Fibroblast of skin of left biceps (primary cell): ENCODE measurements at regions not wholly inside any gene's neighbourhood (a gene's known extent, or its start where the extent isn't known, plus 50 kb on each side); places are given as distances from the start of the nearest gene placed in this dataset.
"Not testable (repeated sequence)": the region's sequence is repeated elsewhere in the genome, so short reads cannot be mapped to it uniquely, and the experiment has no call there.

Experiments used
- DNase-seq, 2 experiments: peaks; one replicate each; pipeline ENCODE4 v3.0.0-alpha.2; 2013; ENCODE audit warnings: low read depth in 2 of 2

DNA sequence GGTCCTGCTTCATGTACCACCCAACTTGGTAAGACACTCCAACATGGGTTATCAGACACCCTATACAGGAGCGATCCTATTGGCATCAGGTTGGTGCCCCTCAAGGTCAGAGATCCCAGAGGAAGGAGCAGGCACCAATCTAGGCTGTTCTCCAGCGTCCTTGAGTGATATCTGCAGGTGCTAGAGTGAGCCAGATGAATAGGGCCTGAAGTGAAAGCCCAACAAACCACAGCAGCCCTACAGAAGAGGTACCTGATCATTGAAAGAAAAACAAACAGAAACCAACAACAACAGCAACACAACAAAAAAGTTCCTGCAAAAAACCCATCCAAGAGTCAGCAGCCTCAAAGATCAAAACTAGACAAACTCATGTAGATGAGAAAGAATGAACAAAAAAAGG lies 584.8 kb downstream of the HINT1 start:
- no peak for DNase-seq

- DNase-seq, result no peak
These were observed 586.7 kb downstream of the HINT1 start for GRCh38 chr5:130578354-130578753.

DNA sequence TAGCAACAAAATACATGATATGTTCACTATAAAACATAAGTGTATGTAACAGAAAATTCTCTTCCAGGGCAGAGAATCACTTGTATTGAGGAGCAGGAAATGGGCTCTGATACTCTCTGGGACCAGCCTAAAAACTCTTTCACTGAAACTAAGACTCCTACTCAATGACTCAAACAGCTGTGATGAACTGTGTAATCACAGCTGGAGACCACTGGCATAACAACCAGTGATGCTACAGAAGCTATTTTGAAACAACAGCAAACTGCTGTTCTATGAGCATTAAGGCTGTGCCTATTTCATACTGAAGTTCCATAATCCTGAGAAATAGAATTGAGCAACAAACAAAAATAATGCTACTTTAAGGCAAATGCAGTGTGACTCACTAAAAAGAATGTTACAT lies 594.0 kb downstream of the HINT1 start:
- DNase-seq, result no peak

DNA sequence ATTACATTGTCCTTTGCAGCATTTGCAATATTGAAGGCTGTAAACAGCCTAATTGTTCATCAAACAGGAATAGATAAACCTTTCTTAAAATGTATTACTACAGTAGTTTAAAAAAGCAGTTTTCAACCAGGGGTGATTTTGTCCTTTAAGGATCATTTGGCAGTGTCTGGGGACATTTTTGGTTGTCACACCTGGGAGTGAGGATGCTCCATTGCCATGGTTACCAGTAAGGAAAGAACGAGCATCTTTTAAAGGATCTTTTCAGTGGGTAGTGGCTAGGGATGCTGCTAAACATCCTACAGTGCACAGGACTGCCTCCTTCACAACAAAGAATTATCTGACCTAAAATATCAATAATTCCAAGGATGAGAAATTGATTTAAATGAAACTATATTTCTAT lies 596.3 kb downstream of the HINT1 start:
- DNase-seq, result no peak

DNA sequence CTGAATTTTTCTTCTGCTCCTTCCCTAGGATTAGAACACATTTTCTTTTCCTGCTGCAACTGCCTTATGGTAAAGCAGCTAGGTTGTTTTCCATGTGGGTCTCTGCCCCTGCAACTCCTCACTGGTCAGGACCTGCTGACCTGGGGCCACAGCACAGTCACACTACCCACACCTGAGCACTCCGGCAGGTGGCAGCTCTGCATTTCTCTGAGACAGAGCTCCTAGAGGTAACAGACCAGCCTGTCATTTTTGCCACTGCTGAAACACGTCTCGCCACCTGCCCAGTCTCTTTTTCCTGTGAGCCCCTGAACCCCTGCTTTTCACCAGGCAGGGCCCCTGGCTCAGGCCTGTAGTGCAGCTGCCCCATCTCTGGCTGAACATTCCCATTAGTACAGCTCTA lies 609.6 kb downstream of the HINT1 start:
- no peak for DNase-seq

- no peak for DNase-seq
These were observed 614.5 kb downstream of the HINT1 start for GRCh38 chr5:130550562-130550928.

GRCh38 chr5:130549884-130550561 lies 615.0 kb downstream of the HINT1 start:
- peak in 1 of 2 experiments; percentile 29 for DNase-seq

DNA sequence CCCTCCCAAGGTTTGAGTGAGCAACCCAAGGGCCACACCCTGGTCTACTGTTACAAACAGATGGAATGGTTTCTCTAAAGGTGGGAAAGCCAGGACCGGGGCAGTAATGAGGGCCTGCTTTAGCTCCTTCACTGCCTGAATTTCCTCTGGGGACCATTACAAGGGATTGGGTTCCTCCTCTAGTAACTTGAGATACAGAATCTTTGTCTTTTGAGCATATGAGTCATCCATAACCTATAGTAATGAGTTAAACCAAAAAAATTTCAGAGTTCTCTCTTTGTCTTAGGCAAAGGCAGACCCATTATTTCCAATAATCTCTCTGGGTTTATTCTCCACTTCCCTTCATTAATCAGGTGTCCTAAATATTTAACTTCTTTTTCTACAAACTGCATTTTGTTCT lies 618.8 kb downstream of the HINT1 start:
- no peak for DNase-seq

DNA sequence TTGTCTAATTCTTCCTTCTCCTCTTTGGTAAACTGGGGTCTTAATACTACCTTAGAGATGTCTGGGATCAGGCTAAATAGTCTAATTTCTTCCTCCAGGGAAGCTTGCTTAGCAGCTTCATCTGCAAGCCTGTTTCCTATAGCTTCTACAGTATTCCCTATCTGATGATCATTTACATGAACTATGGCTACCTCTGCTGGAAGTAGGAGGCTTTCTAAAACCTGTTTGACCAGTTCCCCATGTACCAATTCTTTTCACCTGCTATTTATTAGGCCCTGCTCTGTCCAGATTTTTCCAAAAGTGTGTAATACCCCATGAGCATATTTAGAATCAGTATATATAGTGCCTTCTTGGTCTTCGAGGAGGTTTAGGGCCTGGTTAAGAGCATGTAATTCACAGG lies 619.8 kb downstream of the HINT1 start:
- DNase-seq, result no peak

- peak; percentile 55 to 57 for DNase-seq
These were observed 623.3 kb downstream of the HINT1 start for GRCh38 chr5:130541617-130542221.

DNA sequence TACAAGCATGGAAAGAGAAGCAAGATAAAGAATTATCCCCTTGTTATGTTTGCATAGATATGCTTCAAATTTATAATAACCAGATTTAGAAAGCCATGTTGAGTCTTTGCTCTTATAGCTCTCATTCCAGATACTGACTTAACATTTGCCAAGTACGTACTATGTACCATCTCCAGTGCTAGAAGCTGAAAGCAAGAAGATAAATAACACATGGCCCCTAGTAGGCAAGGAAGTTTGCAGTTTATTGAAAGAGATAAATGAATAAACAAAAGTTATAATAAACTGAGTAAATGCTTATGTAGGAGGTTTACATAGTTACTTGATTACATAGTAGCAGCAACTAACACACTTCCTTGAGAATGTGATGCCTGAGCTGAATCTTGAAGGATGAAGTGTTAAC lies 628.4 kb downstream of the HINT1 start:
- DNase-seq, result no peak

GRCh38 chr5:130532786-130533185 lies 628.5 kb downstream of the CHSY3 start:
- DNase-seq, result no peak

GRCh38 chr5:130529511-130530485 lies 625.5 kb downstream of the CHSY3 start:
- DNase-seq, result no peak

GRCh38 chr5:130529111-130529510 lies 624.8 kb downstream of the CHSY3 start:
- no peak for DNase-seq

GRCh38 chr5:130528474-130528873 lies 624.2 kb downstream of the CHSY3 start:
- DNase-seq, result no peak

DNA sequence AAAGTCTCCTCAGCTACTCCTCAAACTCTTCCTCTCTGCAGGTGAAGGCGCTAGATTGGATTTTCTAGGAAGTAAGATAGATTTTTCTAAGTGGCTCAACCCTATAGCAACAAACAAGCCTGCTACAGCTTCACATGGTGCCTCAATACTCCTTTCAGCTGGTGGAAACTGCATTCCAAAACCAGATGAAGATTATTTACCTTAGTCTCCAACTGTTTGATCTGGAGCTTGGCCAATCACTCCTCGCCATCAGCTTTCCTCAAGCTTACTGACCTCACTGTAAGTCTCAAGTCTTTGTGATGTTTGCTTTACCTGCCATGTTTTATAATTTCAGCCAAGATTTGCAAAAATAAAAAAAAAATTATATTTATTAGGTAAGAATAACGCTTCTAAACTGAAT lies 622.4 kb downstream of the CHSY3 start:
- no peak for DNase-seq

DNA sequence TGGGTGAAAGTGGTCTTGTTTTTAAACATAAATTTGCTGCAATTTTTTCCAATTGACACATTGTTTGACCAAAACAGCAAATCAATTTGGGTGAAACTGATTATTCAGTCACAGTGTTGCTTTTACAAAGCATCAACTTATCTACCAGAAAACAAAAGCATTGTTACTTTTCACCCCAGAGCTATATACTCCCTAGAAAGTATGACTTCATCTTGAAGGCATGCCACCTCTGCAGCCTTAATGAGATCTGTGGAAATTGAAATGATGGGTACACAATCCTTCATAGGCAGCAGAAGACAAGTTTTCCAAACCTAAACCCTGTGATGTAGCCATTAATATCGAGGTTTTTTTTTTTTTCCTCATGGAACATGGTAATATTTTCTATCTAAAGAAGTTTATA lies 615.9 kb downstream of the CHSY3 start:
- DNase-seq, result no peak

DNA sequence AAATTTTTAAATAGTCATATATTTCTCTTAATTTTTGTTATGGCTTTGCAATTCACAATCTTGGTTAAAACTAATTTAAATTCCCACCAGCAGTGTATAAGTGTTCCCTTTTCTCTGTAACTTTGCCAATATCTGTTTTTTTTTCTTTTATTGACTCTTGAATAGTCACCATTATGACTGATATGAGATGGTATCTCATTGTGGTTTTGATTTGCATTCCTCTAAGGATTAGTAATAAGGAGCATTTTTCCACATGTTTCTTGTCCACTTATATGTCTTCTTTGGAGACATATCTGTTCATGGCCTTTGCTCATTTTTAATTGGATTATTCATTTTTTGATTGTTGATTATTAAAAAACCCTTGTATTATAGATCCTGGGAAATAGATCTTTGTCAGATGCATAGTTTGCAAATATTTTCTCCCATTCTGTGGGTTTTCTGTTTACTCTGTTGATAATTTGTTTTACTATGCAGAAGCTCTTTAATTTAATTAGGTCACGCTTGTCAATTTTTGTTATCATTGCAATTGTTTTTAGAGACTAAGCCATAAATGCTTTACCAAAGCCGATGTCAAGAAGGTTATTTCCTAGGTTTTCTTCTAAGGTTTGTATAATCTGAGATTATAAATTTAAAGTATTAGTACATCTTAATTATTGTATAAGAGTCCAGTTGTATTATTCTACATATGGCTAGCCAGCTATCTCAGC lies 610.9 kb downstream of the CHSY3 start:
- DNase-seq, result peak; percentile 72 to 81

DNA sequence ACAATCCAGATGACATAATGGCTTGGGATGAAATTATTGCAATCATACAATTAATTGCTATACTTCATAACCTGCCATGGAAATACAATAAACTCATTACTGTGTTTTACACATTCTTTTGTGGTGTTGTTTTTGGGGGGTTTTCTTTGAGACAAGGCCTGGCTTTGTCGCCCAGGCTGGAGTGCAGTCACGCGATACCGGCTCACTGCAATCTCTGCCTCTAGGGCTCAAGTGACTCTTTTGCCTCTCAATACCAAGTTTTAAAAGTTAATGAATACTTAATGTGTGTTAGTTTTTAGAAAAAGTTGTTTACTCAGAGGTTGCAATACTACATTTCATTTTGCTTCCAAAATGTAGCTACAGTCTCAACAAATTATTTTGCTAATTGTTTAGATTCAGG lies 598.4 kb downstream of the CHSY3 start:
- DNase-seq, result no peak

GRCh38 chr5:130501151-130501865 lies 597.0 kb downstream of the CHSY3 start:
- DNase-seq, result no peak

DNA sequence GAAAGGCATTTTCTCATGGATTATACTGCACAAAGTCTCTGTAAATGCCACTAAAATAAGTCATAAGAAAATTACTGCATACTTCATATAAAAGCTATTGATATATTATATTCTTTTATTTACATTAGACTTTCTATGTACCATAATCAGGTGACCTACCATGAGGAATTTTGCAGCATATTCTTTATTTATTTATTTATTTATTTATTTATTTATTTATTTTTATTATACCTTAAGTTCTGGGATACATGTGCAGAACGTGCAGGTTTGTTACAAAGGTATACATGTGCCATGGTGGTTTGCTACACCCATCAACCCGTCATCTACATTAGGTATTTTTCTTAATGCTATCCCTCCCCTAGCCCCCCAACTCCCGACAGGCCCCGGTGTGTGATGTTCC lies 596.2 kb downstream of the CHSY3 start:
- DNase-seq, result not testable (repeated sequence)
